OCI-LY7 (cell line): ENCODE measurements at regions not wholly inside any gene's neighbourhood (a gene's known extent, or its start where the extent isn't known, plus 50 kb on each side); places are given as distances from the start of the nearest gene placed in this dataset.

ENCODE experiments used
- BruUV-seq: library from RNA; stranded (reverse); fragments of 400-500 nt; replicated peaks from 2 replicates; lab custom pipeline; 2021; lab: Mats Ljungman, UMichigan
- CTCF ChIA-PET: fragments of 300-600 bp; sonication (Branson Sonifier 250); formaldehyde crosslinking; loops from one replicate; lab custom pipeline; 2022; ENCODE audit warnings: antibody characterized with exemption; ENCODE audit not compliant: unreplicated experiment; lab: Charles Lee
- POLR2A ChIA-PET: fragments of 300-600 bp; sonication (Branson Sonifier 250); formaldehyde crosslinking; loops from one replicate; lab custom pipeline; 2022; ENCODE audit warnings: antibody characterized with exemption; lab: Charles Lee
- DNase-seq: peaks from one replicate; pipeline ENCODE4 v3.0.0-alpha.2; 2015; ENCODE audit warnings: low spot score
- H2AFZ ChIP-seq: fragments of 200-600 bp; sonication (generic), shearing (Covaris generic); 2 replicates; pipeline ENCODE4 v1.6.1; 2014; ENCODE audit warnings: mild to moderate bottlenecking, antibody characterized with exemption, low read length, moderate library complexity
- H3K27ac ChIP-seq: fragments of 200-600 bp; sonication (generic); 2 replicates; pipeline ENCODE4 v1.5.1; 2014; ENCODE audit warnings: mixed run types, low read depth, mild to moderate bottlenecking, moderate library complexity, low read length, inconsistent platforms; ENCODE audit not compliant: poor library complexity, severe bottlenecking
- H3K36me3 ChIP-seq: fragments of 200-600 bp; sonication (generic); 2 replicates; pipeline ENCODE4 v1.6.1; 2014; ENCODE audit warnings: mild to moderate bottlenecking, antibody characterized with exemption, low read length, moderate library complexity, mixed read lengths; ENCODE audit not compliant: insufficient read depth
- H3K4me1 ChIP-seq: fragments of 200-600 bp; sonication (generic); 2 replicates; pipeline ENCODE4 v1.5.1; 2014; ENCODE audit warnings: mild to moderate bottlenecking, low read length; ENCODE audit not compliant: insufficient read depth, poor library complexity, severe bottlenecking
- H3K4me2 ChIP-seq: fragments of 200-600 bp; sonication (generic); 2 replicates; pipeline ENCODE4 v1.6.1; 2014; ENCODE audit warnings: mild to moderate bottlenecking, low read length
- H3K4me3 ChIP-seq: fragments of 200-600 bp; sonication (generic); 2 replicates; pipeline ENCODE4 v1.5.1; 2014; ENCODE audit warnings: mild to moderate bottlenecking, low read depth, low read length; ENCODE audit not compliant: poor library complexity, severe bottlenecking
- H3K79me2 ChIP-seq: fragments of 200-600 bp; sonication (generic); 2 replicates; pipeline ENCODE4 v1.6.1; 2016; ENCODE audit warnings: low read depth, mild to moderate bottlenecking, low read length, moderate library complexity, mixed read lengths; ENCODE audit not compliant: insufficient read depth
- H3K9me2 ChIP-seq: fragments of 200-600 bp; sonication (generic); 2 replicates; pipeline ENCODE4 v1.6.1; 2016; ENCODE audit warnings: mild to moderate bottlenecking, low read length, mixed read lengths; ENCODE audit not compliant: insufficient read depth
- H3K9me3 ChIP-seq: fragments of 200-600 bp; sonication (generic); 2 replicates; pipeline ENCODE4 v1.6.1; 2014; ENCODE audit warnings: mild to moderate bottlenecking, mixed run types, low read length, mixed read lengths
- H4K20me1 ChIP-seq: fragments of 200-600 bp; sonication (generic); 2 replicates; pipeline ENCODE4 v1.6.1; 2014; ENCODE audit warnings: mild to moderate bottlenecking, antibody characterized with exemption, low read length, moderate library complexity, mixed read lengths; ENCODE audit not compliant: insufficient read depth
- CTCF ChIP-seq: fragments of 200-600 bp; sonication (generic); conservative IDR thresholded peaks from 2 replicates; pipeline ENCODE4 v1.5.1; 2014; ENCODE audit warnings: mild to moderate bottlenecking, antibody characterized with exemption, low read length, moderate library complexity, mixed read lengths
- EZH2phosphoT487 ChIP-seq: fragments of 200-600 bp; sonication (generic); IDR thresholded peaks from 2 replicates; pipeline ENCODE4 v1.6.1; 2018; ENCODE audit warnings: low read depth, borderline replicate concordance, mild to moderate bottlenecking, mixed run types, antibody characterized with exemption, low read length, moderate library complexity, mixed read lengths
- intact Hi-C: fragments of 100-400 bp; cut with micrococcal nuclease; formaldehyde crosslinking; loops from one replicate; pipeline ENCODE4 v1.10.0; 2022; ENCODE audit not compliant: unreplicated experiment

- no peaks in the 10 kb centered on the region for H3K4me1 ChIP-seq
- TF ChIP-seq EZH2phosphoT487 (no peak), CTCF (no peak)
- H3K4me2 ChIP-seq: no peak overlapping the region
- no peak overlapping the region for H3K4me3 ChIP-seq
- no peaks in the 10 kb centered on the region; the same call in 1 of the 2 replicates for H3K9me2 ChIP-seq
- no peak overlapping the region for H3K27ac ChIP-seq
- CTCF ChIA-PET: no interaction called here
- H2AFZ ChIP-seq: no peak overlapping the region
- DNase-seq: no peak
- H4K20me1 ChIP-seq: no peaks in the 10 kb centered on the region
- BruUV-seq: no TSS peak
- no peaks in the 10 kb centered on the region for H3K36me3 ChIP-seq
- POLR2A ChIA-PET: interaction anchor here (0.7 to 1.2 kb wide), 3 partner anchors 26 to 1241 kb away, joined by 3 read pairs; no protein-coding TSS in a partner anchor
- H3K9me3 ChIP-seq: no peaks in the 10 kb centered on the region
- intact Hi-C loops: no loop called here
- H3K79me2 ChIP-seq: no peaks in the 10 kb centered on the region
These were observed 193.5 kb upstream of the FAT1 start for GRCh38 chr4:186917136-186917535.

GRCh38 chr4:186918466-186918865, 194.8 kb upstream of the FAT1 start:
- Histone ChIP-seq H3K27ac (no peak overlapping the region), H3K36me3 (no peaks in the 10 kb centered on the region), H3K79me2 (no peaks in the 10 kb centered on the region), H2AFZ (no peak overlapping the region), H3K4me1 (no peaks in the 10 kb centered on the region), H3K4me3 (no peak overlapping the region), H4K20me1 (no peaks in the 10 kb centered on the region), H3K9me3 (no peaks in the 10 kb centered on the region), H3K9me2 (no peaks in the 10 kb centered on the region; the same call in 1 of the 2 replicates), H3K4me2 (no peak overlapping the region)
- no TSS peak for BruUV-seq
- TF ChIP-seq CTCF: no peak
- CTCF ChIA-PET: no interaction called here
- no peak for DNase-seq
- POLR2A ChIA-PET: interaction anchor here (0.7 kb wide), 1 partner anchor 196 kb away, joined by 5 read pairs; no protein-coding TSS in a partner anchor
- intact Hi-C loops: no loop called here

GRCh38 chr4:186919340-186919739, 195.7 kb upstream of the FAT1 start:
- Histone ChIP-seq H3K9me2 (no peaks in the 10 kb centered on the region; the same call in 1 of the 2 replicates), H3K4me2 (no peak overlapping the region), H3K9me3 (no peaks in the 10 kb centered on the region), H3K27ac (no peak overlapping the region), H3K4me1 (no peaks in the 10 kb centered on the region), H3K36me3 (no peaks in the 10 kb centered on the region), H3K4me3 (no peak overlapping the region), H3K79me2 (no peaks in the 10 kb centered on the region), H4K20me1 (no peaks in the 10 kb centered on the region), H2AFZ (no peak overlapping the region)
- CTCF ChIA-PET: no interaction called here
- DNase-seq: no peak
- POLR2A ChIA-PET: no interaction called here
- intact Hi-C loops: no loop called here
- no TSS peak for BruUV-seq
- TF ChIP-seq CTCF (no peak), EZH2phosphoT487 (no peak)
